H9 (cell line): ENCODE measurements at regions not wholly inside any gene's neighbourhood (a gene's known extent, or its start where the extent isn't known, plus 50 kb on each side); places are given as distances from the start of the nearest gene placed in this dataset.

Experiments used
- DNase-seq: peaks from one replicate; pipeline ENCODE4 v3.0.0-alpha.2; 2017
- H2AFZ ChIP-seq: one replicate; pipeline ENCODE4 v1.6.1; 2013; ENCODE audit warnings: mild to moderate bottlenecking, low read length, control low read depth, moderate library complexity
- H2AK5ac ChIP-seq: 2 replicates; pipeline ENCODE4 v1.6.1; 2013; ENCODE audit warnings: low read length, control low read depth, mixed read lengths; ENCODE audit not compliant: insufficient read length
- H2BK120ac ChIP-seq: one replicate; pipeline ENCODE4 v1.6.1; 2013; ENCODE audit warnings: low read depth, mild to moderate bottlenecking, low read length, control low read depth, inconsistent platforms; ENCODE audit not compliant: poor library complexity, severe bottlenecking
- H2BK12ac ChIP-seq: 2 replicates; pipeline ENCODE4 v1.6.1; 2013; ENCODE audit warnings: low read length, control low read depth, mixed read lengths, low read depth; ENCODE audit not compliant: insufficient read length
- H2BK15ac ChIP-seq: 2 replicates; pipeline ENCODE4 v1.6.1; 2013; ENCODE audit warnings: low read depth, low read length, control low read depth
- H2BK20ac ChIP-seq: one replicate; pipeline ENCODE4 v1.6.1; 2013; ENCODE audit warnings: low read depth, mild to moderate bottlenecking, low read length, control low read depth, inconsistent platforms; ENCODE audit not compliant: poor library complexity, severe bottlenecking
- H2BK5ac ChIP-seq: 2 replicates; pipeline ENCODE4 v1.6.1; 2013; ENCODE audit warnings: low read length, control low read depth, mixed read lengths; ENCODE audit not compliant: insufficient read length
- H3K14ac ChIP-seq: 2 replicates; pipeline ENCODE4 v1.6.1; 2013; ENCODE audit warnings: low read length, control low read depth; ENCODE audit not compliant: insufficient read depth
- H3K18ac ChIP-seq: 2 replicates; pipeline ENCODE4 v1.6.1; 2013; ENCODE audit warnings: low read depth, mild to moderate bottlenecking, mixed read lengths, low read length, control low read depth; ENCODE audit not compliant: insufficient read length
- H3K23ac ChIP-seq: 2 replicates; pipeline ENCODE4 v1.6.1; 2013; ENCODE audit warnings: low read length, control low read depth, mixed read lengths, low read depth; ENCODE audit not compliant: insufficient read length
- H3K23me2 ChIP-seq: 2 replicates; pipeline ENCODE4 v1.6.1; 2013; ENCODE audit warnings: low read depth, mild to moderate bottlenecking, mixed read lengths, low read length, control low read depth; ENCODE audit not compliant: insufficient read length, poor library complexity, severe bottlenecking
- H3K27ac ChIP-seq: 2 replicates; pipeline ENCODE4 v1.5.1; 2013; ENCODE audit warnings: low read length, control low read depth, mixed read lengths, low read depth; ENCODE audit not compliant: insufficient read length
- H3K27me3 ChIP-seq: 2 replicates; pipeline ENCODE4 v1.6.1; 2013; ENCODE audit warnings: low read length, control low read depth, inconsistent platforms; ENCODE audit not compliant: insufficient read depth
- H3K4ac ChIP-seq: 2 replicates; pipeline ENCODE4 v1.6.1; 2013; ENCODE audit warnings: low read depth, mild to moderate bottlenecking, control low read depth, inconsistent platforms, low read length, moderate library complexity
- H3K4me1 ChIP-seq: 2 replicates; pipeline ENCODE4 v1.6.1; 2013; ENCODE audit warnings: low read length, control low read depth, inconsistent platforms; ENCODE audit not compliant: insufficient read depth
- H3K4me2 ChIP-seq: 2 replicates; pipeline ENCODE4 v1.6.1; 2013; ENCODE audit warnings: low read length, control low read depth, mixed read lengths; ENCODE audit not compliant: insufficient read length, insufficient read depth
- H3K56ac ChIP-seq: 2 replicates; pipeline ENCODE4 v1.6.1; 2013; ENCODE audit warnings: low read depth, mild to moderate bottlenecking, mixed read lengths, low read length, control low read depth; ENCODE audit not compliant: insufficient read length
- H3K79me1 ChIP-seq: 2 replicates; pipeline ENCODE4 v1.6.1; 2013; ENCODE audit warnings: low read depth, mild to moderate bottlenecking, moderate library complexity, low read length, control low read depth, inconsistent platforms; ENCODE audit not compliant: insufficient read depth, poor library complexity, severe bottlenecking
- H3K79me2 ChIP-seq: 2 replicates; pipeline ENCODE4 v1.6.1; 2013; ENCODE audit warnings: low read length, control low read depth, inconsistent platforms; ENCODE audit not compliant: insufficient read depth
- H3K9ac ChIP-seq: 2 replicates; pipeline ENCODE4 v1.6.1; 2013; ENCODE audit warnings: low read length, control low read depth, mixed read lengths; ENCODE audit not compliant: insufficient read length; ENCODE audit errors: extremely low read depth
- H3K9me3 ChIP-seq: one replicate; pipeline ENCODE4 v1.6.1; 2013; ENCODE audit warnings: low read depth, low read length, inconsistent platforms; ENCODE audit not compliant: control insufficient read depth
- H3T11ph ChIP-seq: one replicate; pipeline ENCODE4 v1.6.1; 2013; ENCODE audit warnings: mild to moderate bottlenecking, low read length, control low read depth, inconsistent platforms
- H4K20me1 ChIP-seq: one replicate; pipeline ENCODE4 v1.6.1; 2013; ENCODE audit not compliant: control insufficient read depth, insufficient read length, insufficient read depth
- H4K5ac ChIP-seq: 2 replicates; pipeline ENCODE4 v1.6.1; 2013; ENCODE audit warnings: low read depth, mild to moderate bottlenecking, mixed read lengths, low read length, control low read depth; ENCODE audit not compliant: insufficient read length
- H4K8ac ChIP-seq: replicated peaks from 2 replicates; pipeline ENCODE4 v1.6.1; 2013; ENCODE audit warnings: low read length, control low read depth, mixed read lengths, low read depth; ENCODE audit not compliant: insufficient read length
- H4K91ac ChIP-seq: 2 replicates; pipeline ENCODE4 v1.6.1; 2013; ENCODE audit warnings: low read depth, mild to moderate bottlenecking, moderate library complexity, mixed read lengths, low read length, control low read depth; ENCODE audit not compliant: insufficient read length
- H3K27ac Mint-ChIP-seq, 3 experiments: 2 replicates in 2 of 3; 3 replicates in 1 of 3; pipeline ENCODE4 v1.8.0; 2020 to 2021; ENCODE audit warnings: mixed read lengths in 3 of 3, mild to moderate bottlenecking in 1 of 3, moderate library complexity in 1 of 3
- H3K27me3 Mint-ChIP-seq: 2 replicates; pipeline ENCODE4 v1.8.0; 2021; ENCODE audit warnings: low read depth, mild to moderate bottlenecking, moderate library complexity, mixed read lengths
- H3K36me3 Mint-ChIP-seq, 3 experiments: 2 replicates in 2 of 3; 3 replicates in 1 of 3; pipeline ENCODE4 v1.8.0; 2020 to 2021; ENCODE audit warnings: low read depth in 3 of 3, mixed read lengths in 3 of 3; ENCODE audit not compliant: insufficient read depth in 1 of 3
- H3K4me1 Mint-ChIP-seq, 2 experiments: 2 replicates each; pipeline ENCODE4 v1.8.0; 2020; ENCODE audit warnings: mixed read lengths in 2 of 2
- H3K4me3 Mint-ChIP-seq, 2 experiments: 2 replicates in 1 of 2; 3 replicates in 1 of 2; pipeline ENCODE4 v1.8.0; 2020 to 2021; ENCODE audit warnings: mild to moderate bottlenecking in 2 of 2, mixed read lengths in 2 of 2, moderate library complexity in 1 of 2
- H3K9me3 Mint-ChIP-seq, 2 experiments: 2 replicates in 1 of 2; 3 replicates in 1 of 2; pipeline ENCODE4 v1.8.0; 2020; ENCODE audit warnings: mild to moderate bottlenecking in 2 of 2, mixed read lengths in 2 of 2, moderate library complexity in 1 of 2
- WGBS: extraction: QIAGEN DNeasy Blood & Tissue Kit; methylation state at CpG from one replicate; pipeline ENCODE4 v1.1.7; 2013; ENCODE audit warnings: missing lambda C conversion rate, low lambda C conversion rate, mixed read lengths; ENCODE audit not compliant: insufficient read length; ENCODE audit errors: extremely low coverage; 5-methylcytosine and 5-hydroxymethylcytosine counted together
- TF ChIP-seq, protein P1 (sequence below): fragments of 200-600 bp; sonication (generic); conservative IDR thresholded peaks from 3 replicates; pipeline ENCODE4 v1.8.0; 2021; ENCODE audit warnings: antibody characterized with exemption, mild to moderate bottlenecking

DNA sequence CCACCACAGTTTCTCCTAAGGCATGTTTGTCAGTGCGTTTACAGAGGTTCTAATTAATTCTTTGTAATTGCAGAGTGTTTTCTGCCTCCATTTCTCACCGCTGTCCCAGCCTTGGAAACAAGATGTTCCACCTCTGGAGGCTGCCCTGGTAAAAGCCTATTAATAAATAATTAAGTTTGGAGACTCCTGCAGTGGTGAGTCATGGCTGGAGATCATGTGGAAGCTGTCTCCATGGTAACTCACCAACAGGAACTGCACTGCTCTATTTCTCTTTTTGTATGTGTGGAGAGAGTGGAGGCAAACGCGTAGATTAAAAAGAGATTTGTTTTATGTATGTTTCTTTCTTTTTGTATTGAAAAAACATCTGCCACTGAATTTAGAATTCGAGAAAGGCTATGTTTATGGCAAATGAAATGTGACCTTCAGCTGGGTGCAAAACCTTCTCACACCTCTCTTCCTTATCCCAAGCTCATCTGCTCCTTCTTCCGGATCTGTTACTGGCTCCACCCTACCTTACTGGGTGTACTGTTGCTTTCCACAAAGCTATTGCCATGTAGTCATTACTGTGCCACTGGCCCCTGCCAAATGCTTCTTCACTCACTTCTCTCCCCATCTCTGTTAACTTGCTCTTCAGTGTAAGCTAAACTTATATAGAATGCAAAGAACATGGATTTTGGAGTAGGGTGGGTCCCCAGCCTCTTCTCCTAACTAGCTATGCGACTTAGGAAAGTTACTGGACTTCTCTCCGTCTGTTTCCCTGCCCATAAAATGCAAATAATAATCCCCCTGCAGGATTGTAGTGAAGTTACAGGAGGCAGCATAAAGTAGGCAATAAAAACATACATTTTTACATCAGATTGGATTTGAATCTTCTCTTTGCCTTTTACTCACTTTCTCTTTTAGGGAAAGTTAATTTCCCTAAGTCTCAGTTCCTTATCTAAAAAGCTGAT, 778.5 kb downstream of the NTRK3 start:
- no peak overlapping the region for H3K4ac ChIP-seq
- peak; percentile 31 for DNase-seq
- no peak overlapping the region for H3K4me3 Mint-ChIP-seq
- H3K4me1 Mint-ChIP-seq = peaks cover 9% of the 10 kb centered on the region in 2 experiments
- H3K23me2 ChIP-seq = no peaks in the 10 kb centered on the region
- WGBS = no CpG with 5 or more reads among the region's 8 CpGs
- no peak overlapping the region for H2BK5ac ChIP-seq
- no peak overlapping the region for H3K14ac ChIP-seq
- H3K9ac ChIP-seq = no peak overlapping the region
- H3K79me2 ChIP-seq = no peaks in the 10 kb centered on the region
- H3K4me2 ChIP-seq = no peak overlapping the region
- H3K18ac ChIP-seq = no peak overlapping the region
- H3K4me1 ChIP-seq = no peaks in the 10 kb centered on the region
- no peak overlapping the region for H3K56ac ChIP-seq
- H2BK12ac ChIP-seq = no peak overlapping the region
- H3K27me3 Mint-ChIP-seq = no peaks in the 10 kb centered on the region
- no peaks in the 10 kb centered on the region for H4K20me1 ChIP-seq
- no peak overlapping the region for H4K8ac ChIP-seq
- H3K36me3 Mint-ChIP-seq = no peaks in the 10 kb centered on the region
- no peak overlapping the region for H3K27ac ChIP-seq
- no peaks in the 10 kb centered on the region for H3K9me3 ChIP-seq
- H4K5ac ChIP-seq = no peak overlapping the region
- H2BK15ac ChIP-seq = no peak overlapping the region
- no peaks in the 10 kb centered on the region for H3K9me3 Mint-ChIP-seq
- H3K27ac Mint-ChIP-seq = peak overlapping the region in 2 of 3 experiments; percentile 6 to 7; a peak in 2 of 7 replicates
- TF ChIP-seq, protein P1, sequence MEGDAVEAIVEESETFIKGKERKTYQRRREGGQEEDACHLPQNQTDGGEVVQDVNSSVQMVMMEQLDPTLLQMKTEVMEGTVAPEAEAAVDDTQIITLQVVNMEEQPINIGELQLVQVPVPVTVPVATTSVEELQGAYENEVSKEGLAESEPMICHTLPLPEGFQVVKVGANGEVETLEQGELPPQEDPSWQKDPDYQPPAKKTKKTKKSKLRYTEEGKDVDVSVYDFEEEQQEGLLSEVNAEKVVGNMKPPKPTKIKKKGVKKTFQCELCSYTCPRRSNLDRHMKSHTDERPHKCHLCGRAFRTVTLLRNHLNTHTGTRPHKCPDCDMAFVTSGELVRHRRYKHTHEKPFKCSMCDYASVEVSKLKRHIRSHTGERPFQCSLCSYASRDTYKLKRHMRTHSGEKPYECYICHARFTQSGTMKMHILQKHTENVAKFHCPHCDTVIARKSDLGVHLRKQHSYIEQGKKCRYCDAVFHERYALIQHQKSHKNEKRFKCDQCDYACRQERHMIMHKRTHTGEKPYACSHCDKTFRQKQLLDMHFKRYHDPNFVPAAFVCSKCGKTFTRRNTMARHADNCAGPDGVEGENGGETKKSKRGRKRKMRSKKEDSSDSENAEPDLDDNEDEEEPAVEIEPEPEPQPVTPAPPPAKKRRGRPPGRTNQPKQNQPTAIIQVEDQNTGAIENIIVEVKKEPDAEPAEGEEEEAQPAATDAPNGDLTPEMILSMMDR = peak; percentile 32; the same call in 2 of the 3 replicates
- H2BK120ac ChIP-seq = no peak overlapping the region
- H3K23ac ChIP-seq = no peak overlapping the region
- H3K27me3 ChIP-seq = no peaks in the 10 kb centered on the region
- H3T11ph ChIP-seq = no peak overlapping the region
- H2BK20ac ChIP-seq = no peak overlapping the region
- H3K79me1 ChIP-seq = no peaks in the 10 kb centered on the region
- H2AFZ ChIP-seq = no peak overlapping the region
- no peak overlapping the region for H4K91ac ChIP-seq
- H2AK5ac ChIP-seq = no peak overlapping the region
